ENCODE measurements at regions not wholly inside any gene's neighbourhood (a gene's known extent, or its start where the extent isn't known, plus 50 kb on each side); places are given as distances from the start of the nearest gene placed in this dataset.

GRCh38 chr2:3037196-3038194 is 340.1 kb downstream of the EIPR1 start:
- no peak for TF ChIP-seq CTCF (IDR thresholded peaks at IDR 0.05; ENCODE audit: low read depth, low read length)
- TF ChIP-seq EZH2phosphoT487 (IDR thresholded peaks at IDR 0.05; ENCODE audit: low read depth), result no peak
